SK-N-SH treated with all-trans-retinoic acid at 6 μM for 48 hours (cell line): ENCODE measurements at regions not wholly inside any gene's neighbourhood (a gene's known extent, or its start where the extent isn't known, plus 50 kb on each side); places are given as distances from the start of the nearest gene placed in this dataset.

ENCODE experiments used
- ATAC-seq: fragments of 200-7000 bp; cut with Tn5 transposase; 3 replicates; pipeline ENCODE4 v1.9.1; 2020; ENCODE audit warnings: mild to moderate bottlenecking, moderate library complexity
- ARNTL ChIP-seq: fragments of 450-650 bp; formaldehyde crosslinking; IDR thresholded peaks from 2 replicates; pipeline ENCODE4 v1.5.0; 2020; ENCODE audit warnings: low read depth, mild to moderate bottlenecking, moderate library complexity, borderline replicate concordance
- BACH2 ChIP-seq: fragments of 250-450 bp; sonication (Bioruptor Pico); IDR thresholded peaks from 2 replicates; pipeline ENCODE4 v1.9.0; 2021; ENCODE audit warnings: mild to moderate bottlenecking, borderline replicate concordance
- CSDC2 ChIP-seq: fragments of 250-450 bp; sonication (Bioruptor Pico); IDR thresholded peaks from 2 replicates; pipeline ENCODE4 v1.5.0; 2020; ENCODE audit warnings: mild to moderate bottlenecking, moderate library complexity
- ESRRG ChIP-seq: fragments of 250-450 bp; sonication (Bioruptor Pico); IDR thresholded peaks from 2 replicates; pipeline ENCODE4 v1.6.1; 2021; ENCODE audit warnings: mild to moderate bottlenecking
- PPARA ChIP-seq: fragments of 250-450 bp; sonication (Bioruptor Pico); IDR thresholded peaks from 2 replicates; pipeline ENCODE4 v1.5.0; 2020; ENCODE audit warnings: mild to moderate bottlenecking, borderline replicate concordance
- RARB ChIP-seq: fragments of 250-450 bp; sonication (Bioruptor Pico); IDR thresholded peaks from 2 replicates; pipeline ENCODE4 v1.8.0; 2021; ENCODE audit warnings: mild to moderate bottlenecking, moderate library complexity
- SNAI2 ChIP-seq: fragments of 250-450 bp; sonication (Bioruptor Pico); IDR thresholded peaks from 2 replicates; pipeline ENCODE4 v1.5.0; 2020; ENCODE audit warnings: mild to moderate bottlenecking, moderate library complexity
- TCF4 ChIP-seq: fragments of 250-450 bp; sonication (Bioruptor Pico); IDR thresholded peaks from 2 replicates; pipeline ENCODE4 v1.8.0; 2021; ENCODE audit warnings: mild to moderate bottlenecking, moderate library complexity, borderline replicate concordance
- ZC3H10 ChIP-seq: fragments of 250-450 bp; sonication (Bioruptor Pico); IDR thresholded peaks from 2 replicates; pipeline ENCODE4 v1.5.1; 2021; ENCODE audit warnings: mild to moderate bottlenecking, moderate library complexity
- ZFP30 ChIP-seq: fragments of 450-650 bp; formaldehyde crosslinking; IDR thresholded peaks from 2 replicates; pipeline ENCODE4 v1.5.0; 2022; ENCODE audit warnings: mild to moderate bottlenecking, moderate library complexity
- ZNF565 ChIP-seq: fragments of 450-650 bp; formaldehyde crosslinking; conservative IDR thresholded peaks from 2 replicates; pipeline ENCODE4 v1.5.0; 2020; ENCODE audit warnings: low read depth, mild to moderate bottlenecking, moderate library complexity
- ZNF70 ChIP-seq: fragments of 450-650 bp; formaldehyde crosslinking; IDR thresholded peaks from 2 replicates; pipeline ENCODE4 v1.5.0; 2020; ENCODE audit warnings: mild to moderate bottlenecking, moderate library complexity
- ZNF8 ChIP-seq: fragments of 450-650 bp; formaldehyde crosslinking; IDR thresholded peaks from 2 replicates; pipeline ENCODE4 v1.5.0; 2020; ENCODE audit warnings: mild to moderate bottlenecking, moderate library complexity
- TF ChIP-seq, protein P1 (sequence below): fragments of 250-450 bp; sonication (Bioruptor Pico); IDR thresholded peaks from 2 replicates; pipeline ENCODE4 v1.5.1; 2020; ENCODE audit warnings: low read depth, mild to moderate bottlenecking, moderate library complexity
- TF ChIP-seq, protein P2 (sequence below): fragments of 250-450 bp; sonication (Bioruptor Pico); IDR thresholded peaks from 2 replicates; pipeline ENCODE4 v1.5.0; 2020; ENCODE audit warnings: mild to moderate bottlenecking, moderate library complexity
- TF ChIP-seq, protein P3 (sequence below): fragments of 250-450 bp; sonication (Bioruptor Pico); IDR thresholded peaks from 2 replicates; pipeline ENCODE4 v1.8.0; 2021; ENCODE audit warnings: low read depth, mild to moderate bottlenecking, moderate library complexity, borderline replicate concordance
- TF ChIP-seq, protein P4 (sequence below): fragments of 250-450 bp; sonication (Bioruptor Pico); IDR thresholded peaks from 2 replicates; pipeline ENCODE4 v1.5.1; 2021; ENCODE audit warnings: mild to moderate bottlenecking, moderate library complexity
- TF ChIP-seq, protein P5 (sequence below): fragments of 250-450 bp; sonication (Bioruptor Pico); IDR thresholded peaks from 2 replicates; pipeline ENCODE4 v1.8.0; 2020; ENCODE audit warnings: mild to moderate bottlenecking, moderate library complexity, borderline replicate concordance

DNA sequence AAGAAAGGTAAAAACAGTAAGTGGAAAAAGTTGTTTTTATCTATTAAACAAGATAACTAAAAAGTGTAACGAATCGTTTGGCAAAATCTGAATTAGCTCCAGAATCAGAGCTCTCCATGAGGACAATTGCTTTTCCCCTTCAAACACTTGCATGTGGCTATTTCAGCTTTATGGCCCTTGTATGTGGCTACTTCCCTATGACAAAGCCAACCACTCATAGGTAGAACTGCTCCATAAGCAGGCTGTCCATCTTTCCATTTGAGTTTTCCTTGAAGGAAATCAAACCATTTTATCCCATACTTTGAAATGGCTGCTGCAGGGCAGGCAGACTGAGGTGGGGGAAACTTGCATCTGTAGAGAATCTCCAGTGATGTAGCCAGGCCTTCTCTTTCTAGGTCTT lies 445.5 kb upstream of the ID2 start:
- ATAC-seq = no peak
- TF ChIP-seq ZNF70 (no peak), BACH2 (CRISPR knock-in tag) (no peak)

DNA sequence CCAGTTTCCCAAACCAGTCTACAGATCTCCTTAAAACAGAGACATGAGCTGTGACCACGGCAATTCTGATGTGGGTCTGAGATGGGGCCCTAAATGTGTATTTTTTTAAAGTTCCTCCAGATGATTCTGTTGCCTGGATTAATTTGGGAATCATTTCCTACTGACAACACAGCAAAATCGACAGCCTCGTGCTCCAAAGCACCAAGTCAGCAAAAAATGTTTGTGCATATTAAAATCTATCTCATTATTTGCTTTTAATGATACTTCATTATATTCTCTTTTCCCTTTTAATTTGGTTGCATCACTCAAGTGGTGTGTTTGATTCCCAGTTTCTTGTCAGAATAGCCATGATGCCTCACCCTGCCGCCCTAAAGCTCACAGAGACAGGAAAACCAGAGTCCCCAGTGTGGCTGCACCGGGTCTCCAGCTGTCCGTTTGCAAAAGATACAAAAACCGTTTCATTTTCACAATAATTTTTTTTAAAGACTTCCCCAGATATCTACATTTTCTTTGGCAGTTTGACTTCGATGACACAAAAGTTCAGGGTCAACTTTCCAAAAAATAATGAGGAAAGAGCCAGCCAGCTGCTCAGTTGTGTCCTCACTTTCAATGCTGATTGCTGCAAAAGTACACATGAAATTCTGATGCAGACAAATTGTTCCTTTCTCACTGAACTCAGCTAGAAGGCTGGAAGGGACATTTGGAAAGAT lies 443.2 kb upstream of the ID2 start:
- TF ChIP-seq ZC3H10 (CRISPR knock-in tag) = no peak
- TF ChIP-seq, protein P1, sequence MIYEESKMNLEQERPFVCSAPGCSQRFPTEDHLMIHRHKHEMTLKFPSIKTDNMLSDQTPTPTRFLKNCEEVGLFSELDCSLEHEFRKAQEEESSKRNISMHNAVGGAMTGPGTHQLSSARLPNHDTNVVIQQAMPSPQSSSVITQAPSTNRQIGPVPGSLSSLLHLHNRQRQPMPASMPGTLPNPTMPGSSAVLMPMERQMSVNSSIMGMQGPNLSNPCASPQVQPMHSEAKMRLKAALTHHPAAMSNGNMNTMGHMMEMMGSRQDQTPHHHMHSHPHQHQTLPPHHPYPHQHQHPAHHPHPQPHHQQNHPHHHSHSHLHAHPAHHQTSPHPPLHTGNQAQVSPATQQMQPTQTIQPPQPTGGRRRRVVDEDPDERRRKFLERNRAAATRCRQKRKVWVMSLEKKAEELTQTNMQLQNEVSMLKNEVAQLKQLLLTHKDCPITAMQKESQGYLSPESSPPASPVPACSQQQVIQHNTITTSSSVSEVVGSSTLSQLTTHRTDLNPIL (CRISPR knock-in tag) = no peak
- TF ChIP-seq ZNF70 = no peak
- TF ChIP-seq ZNF565 (CRISPR knock-in tag) = no peak
- TF ChIP-seq ZNF8 (CRISPR knock-in tag) = no peak
- TF ChIP-seq ZFP30 (CRISPR knock-in tag) = no peak
- TF ChIP-seq, protein P2, sequence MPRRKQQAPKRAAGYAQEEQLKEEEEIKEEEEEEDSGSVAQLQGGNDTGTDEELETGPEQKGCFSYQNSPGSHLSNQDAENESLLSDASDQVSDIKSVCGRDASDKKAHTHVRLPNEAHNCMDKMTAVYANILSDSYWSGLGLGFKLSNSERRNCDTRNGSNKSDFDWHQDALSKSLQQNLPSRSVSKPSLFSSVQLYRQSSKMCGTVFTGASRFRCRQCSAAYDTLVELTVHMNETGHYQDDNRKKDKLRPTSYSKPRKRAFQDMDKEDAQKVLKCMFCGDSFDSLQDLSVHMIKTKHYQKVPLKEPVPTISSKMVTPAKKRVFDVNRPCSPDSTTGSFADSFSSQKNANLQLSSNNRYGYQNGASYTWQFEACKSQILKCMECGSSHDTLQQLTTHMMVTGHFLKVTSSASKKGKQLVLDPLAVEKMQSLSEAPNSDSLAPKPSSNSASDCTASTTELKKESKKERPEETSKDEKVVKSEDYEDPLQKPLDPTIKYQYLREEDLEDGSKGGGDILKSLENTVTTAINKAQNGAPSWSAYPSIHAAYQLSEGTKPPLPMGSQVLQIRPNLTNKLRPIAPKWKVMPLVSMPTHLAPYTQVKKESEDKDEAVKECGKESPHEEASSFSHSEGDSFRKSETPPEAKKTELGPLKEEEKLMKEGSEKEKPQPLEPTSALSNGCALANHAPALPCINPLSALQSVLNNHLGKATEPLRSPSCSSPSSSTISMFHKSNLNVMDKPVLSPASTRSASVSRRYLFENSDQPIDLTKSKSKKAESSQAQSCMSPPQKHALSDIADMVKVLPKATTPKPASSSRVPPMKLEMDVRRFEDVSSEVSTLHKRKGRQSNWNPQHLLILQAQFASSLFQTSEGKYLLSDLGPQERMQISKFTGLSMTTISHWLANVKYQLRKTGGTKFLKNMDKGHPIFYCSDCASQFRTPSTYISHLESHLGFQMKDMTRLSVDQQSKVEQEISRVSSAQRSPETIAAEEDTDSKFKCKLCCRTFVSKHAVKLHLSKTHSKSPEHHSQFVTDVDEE (CRISPR knock-in tag) = no peak
- no peak for TF ChIP-seq SNAI2 (CRISPR knock-in tag)
- TF ChIP-seq RARB = no peak
- TF ChIP-seq, protein P3, sequence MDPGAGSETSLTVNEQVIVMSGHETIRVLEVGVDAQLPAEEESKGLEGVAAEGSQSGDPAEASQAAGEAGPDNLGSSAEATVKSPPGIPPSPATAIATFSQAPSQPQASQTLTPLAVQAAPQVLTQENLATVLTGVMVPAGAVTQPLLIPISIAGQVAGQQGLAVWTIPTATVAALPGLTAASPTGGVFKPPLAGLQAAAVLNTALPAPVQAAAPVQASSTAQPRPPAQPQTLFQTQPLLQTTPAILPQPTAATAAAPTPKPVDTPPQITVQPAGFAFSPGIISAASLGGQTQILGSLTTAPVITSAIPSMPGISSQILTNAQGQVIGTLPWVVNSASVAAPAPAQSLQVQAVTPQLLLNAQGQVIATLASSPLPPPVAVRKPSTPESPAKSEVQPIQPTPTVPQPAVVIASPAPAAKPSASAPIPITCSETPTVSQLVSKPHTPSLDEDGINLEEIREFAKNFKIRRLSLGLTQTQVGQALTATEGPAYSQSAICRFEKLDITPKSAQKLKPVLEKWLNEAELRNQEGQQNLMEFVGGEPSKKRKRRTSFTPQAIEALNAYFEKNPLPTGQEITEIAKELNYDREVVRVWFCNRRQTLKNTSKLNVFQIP (CRISPR knock-in tag) = no peak
- TF ChIP-seq, protein P4, sequence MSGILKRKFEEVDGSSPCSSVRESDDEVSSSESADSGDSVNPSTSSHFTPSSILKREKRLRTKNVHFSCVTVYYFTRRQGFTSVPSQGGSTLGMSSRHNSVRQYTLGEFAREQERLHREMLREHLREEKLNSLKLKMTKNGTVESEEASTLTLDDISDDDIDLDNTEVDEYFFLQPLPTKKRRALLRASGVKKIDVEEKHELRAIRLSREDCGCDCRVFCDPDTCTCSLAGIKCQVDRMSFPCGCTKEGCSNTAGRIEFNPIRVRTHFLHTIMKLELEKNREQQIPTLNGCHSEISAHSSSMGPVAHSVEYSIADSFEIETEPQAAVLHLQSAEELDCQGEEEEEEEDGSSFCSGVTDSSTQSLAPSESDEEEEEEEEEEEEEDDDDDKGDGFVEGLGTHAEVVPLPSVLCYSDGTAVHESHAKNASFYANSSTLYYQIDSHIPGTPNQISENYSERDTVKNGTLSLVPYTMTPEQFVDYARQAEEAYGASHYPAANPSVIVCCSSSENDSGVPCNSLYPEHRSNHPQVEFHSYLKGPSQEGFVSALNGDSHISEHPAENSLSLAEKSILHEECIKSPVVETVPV = no peak
- TF ChIP-seq, all 23 proteins: peak for 0
- ATAC-seq = no peak

DNA sequence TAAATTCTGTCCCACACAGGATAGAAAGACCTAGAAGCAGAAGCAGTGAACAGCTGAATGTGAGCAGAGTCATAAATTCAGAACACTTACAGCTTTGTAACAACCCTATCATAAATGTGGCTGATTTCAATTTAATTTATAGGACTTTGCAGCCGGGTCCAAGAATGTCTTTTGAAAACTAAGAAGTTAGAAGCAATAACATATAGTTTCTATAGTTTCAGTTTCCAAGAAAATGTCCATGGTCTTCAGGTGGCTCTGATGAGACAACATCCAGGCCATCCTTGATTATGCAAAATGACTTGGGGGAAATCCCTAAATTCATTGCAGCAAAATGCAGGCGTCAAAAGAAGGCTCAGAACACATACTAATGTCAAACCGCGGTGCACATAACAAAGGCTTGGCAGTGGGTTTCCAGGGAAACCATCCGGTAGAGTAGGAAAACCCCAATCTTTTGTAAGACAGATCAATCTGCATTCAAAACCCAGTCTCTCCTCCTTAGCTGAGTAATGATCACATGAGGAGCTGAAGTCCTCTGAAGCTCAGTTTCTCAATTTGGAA lies 442.2 kb upstream of the ID2 start:
- TF ChIP-seq ZNF70 = no peak
- no peak for TF ChIP-seq BACH2 (CRISPR knock-in tag)
- no peak for TF ChIP-seq RARB
- no peak for TF ChIP-seq TCF4 (CRISPR knock-in tag)
- TF ChIP-seq CSDC2 (CRISPR knock-in tag) = no peak
- TF ChIP-seq, protein P2 (CRISPR knock-in tag) = no peak
- TF ChIP-seq, protein P5, sequence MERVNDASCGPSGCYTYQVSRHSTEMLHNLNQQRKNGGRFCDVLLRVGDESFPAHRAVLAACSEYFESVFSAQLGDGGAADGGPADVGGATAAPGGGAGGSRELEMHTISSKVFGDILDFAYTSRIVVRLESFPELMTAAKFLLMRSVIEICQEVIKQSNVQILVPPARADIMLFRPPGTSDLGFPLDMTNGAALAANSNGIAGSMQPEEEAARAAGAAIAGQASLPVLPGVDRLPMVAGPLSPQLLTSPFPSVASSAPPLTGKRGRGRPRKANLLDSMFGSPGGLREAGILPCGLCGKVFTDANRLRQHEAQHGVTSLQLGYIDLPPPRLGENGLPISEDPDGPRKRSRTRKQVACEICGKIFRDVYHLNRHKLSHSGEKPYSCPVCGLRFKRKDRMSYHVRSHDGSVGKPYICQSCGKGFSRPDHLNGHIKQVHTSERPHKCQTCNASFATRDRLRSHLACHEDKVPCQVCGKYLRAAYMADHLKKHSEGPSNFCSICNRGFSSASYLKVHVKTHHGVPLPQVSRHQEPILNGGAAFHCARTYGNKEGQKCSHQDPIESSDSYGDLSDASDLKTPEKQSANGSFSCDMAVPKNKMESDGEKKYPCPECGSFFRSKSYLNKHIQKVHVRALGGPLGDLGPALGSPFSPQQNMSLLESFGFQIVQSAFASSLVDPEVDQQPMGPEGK (CRISPR knock-in tag) = no peak
- no peak for TF ChIP-seq ESRRG (CRISPR knock-in tag)
- no peak for TF ChIP-seq ZC3H10 (CRISPR knock-in tag)
- TF ChIP-seq, protein P1 (CRISPR knock-in tag) = no peak
- no peak for TF ChIP-seq PPARA
- TF ChIP-seq ARNTL = no peak

More for the DNA sequence above, 442.2 kb upstream of the ID2 start:
- no peak for ATAC-seq
